ENCODE measurements at regions not wholly inside any gene's neighbourhood (a gene's known extent, or its start where the extent isn't known, plus 50 kb on each side); places are given as distances from the start of the nearest gene placed in this dataset.

DNA sequence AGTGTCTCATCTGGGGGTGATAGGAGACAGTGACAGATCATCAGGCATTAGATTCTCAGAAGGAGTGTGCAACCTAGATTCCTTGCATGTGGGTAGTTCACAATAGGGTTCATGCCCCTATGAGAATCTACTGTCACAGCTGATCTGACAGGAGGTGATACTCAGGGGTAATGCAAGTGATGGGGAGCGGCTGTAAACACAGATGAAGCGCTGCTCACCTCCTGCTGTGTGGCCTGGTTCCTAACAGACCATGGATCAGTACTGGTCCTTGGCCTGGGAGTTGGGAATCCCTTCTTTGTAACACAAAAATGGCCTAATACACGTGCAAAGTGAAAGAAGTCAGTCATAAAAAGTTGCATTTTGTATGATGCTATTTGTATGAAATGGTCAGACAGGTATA lies 107.6 kb upstream of the TUBA3C start:
- TF ChIP-seq POLR2A (IDR thresholded peaks at IDR 0.05; ENCODE audit: low read depth, low read length) (no peak), TAF1 (IDR thresholded peaks at IDR 0.05; ENCODE audit: borderline replicate concordance, low read depth, low read length) (no peak)
